GM19395 (cell line): ENCODE measurements at regions not wholly inside any gene's neighbourhood (a gene's known extent, or its start where the extent isn't known, plus 50 kb on each side); places are given as distances from the start of the nearest gene placed in this dataset.
"Not testable (repeated sequence)": the region's sequence is repeated elsewhere in the genome, so short reads cannot be mapped to it uniquely, and the experiment has no call there.

Experiments
- ATAC-seq: cut with Tn5 transposase; IDR thresholded peaks from one replicate; pipeline ENCODE4 v1.9.1; 2021; ENCODE audit warnings: mild to moderate bottlenecking, moderate library complexity; ENCODE audit not compliant: unreplicated experiment

DNA sequence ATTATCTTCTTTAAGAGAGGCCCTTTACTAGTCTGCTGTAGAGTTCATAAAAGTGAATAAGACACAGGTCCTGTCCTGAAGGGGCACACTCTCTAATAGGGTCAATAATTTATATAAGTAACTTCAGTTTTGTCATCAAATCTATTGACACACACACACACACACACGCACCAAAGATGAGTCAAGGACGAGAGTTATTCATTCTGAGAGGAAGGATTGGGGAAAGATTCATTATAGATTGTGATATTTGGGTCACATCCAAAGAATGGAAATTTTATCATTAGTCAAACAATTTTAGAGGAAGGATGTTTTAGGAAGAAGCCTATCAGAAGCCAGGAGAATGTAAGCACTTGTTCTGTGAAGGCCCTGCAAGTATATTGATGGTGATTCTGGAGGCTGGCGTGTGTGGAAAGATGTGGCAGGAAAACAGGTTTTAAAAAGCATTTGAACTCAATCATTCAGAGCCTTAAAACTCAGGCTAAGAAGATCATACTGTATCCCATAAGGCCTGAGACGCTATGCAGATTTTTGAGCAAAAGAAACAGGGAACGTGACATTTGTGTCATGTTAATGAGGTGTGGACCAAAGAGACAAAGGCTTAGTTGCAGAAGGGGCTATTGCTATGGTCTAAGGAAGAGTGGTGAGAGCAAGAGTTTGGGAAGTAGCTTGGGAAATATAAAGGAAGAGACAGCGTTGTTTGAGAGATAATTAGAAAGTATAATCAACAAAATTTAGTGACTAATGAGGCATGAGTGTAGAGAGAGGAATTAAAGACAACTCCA, 161.4 kb upstream of the PREP start:
- ATAC-seq, result no peak

DNA sequence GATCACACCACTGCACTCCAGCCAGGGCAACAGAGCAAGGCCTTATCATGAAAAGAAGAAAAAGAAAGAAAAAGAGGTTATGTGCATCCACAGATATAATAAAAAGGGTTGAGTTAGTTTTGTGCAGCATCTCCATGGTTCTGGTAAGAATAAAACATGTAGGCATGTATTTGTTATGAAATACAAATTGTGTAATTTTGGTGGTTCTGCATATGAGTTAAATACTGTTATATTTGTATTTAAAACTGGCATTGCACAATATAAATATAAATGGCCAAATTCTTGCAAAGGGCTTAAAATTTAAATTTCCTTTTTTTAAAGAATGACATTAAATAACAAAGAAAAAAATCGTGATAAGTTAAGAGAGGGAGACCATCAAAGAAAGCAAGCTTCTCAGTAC, 159.1 kb upstream of the PREP start:
- ATAC-seq, result no peak

DNA sequence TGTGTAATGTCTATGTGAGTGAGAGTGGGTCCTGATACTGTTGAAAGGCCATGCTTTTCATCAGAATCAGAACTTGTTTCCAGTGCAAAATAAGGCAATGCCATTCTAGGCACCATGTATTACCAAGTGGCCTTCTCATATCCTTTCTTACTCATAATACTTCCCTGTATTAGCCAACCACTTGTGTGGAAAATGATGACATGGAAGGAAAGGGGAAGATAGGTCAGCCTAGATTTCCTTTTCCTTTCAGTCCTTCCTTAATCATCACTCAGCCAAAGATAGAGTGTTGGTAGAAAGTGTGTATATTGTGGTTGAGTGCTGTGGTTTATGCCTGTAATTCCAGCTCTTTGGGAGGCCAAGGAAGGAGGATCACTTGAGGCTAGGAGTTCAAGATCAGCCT, 158.6 kb upstream of the PREP start:
- ATAC-seq, result no peak

DNA sequence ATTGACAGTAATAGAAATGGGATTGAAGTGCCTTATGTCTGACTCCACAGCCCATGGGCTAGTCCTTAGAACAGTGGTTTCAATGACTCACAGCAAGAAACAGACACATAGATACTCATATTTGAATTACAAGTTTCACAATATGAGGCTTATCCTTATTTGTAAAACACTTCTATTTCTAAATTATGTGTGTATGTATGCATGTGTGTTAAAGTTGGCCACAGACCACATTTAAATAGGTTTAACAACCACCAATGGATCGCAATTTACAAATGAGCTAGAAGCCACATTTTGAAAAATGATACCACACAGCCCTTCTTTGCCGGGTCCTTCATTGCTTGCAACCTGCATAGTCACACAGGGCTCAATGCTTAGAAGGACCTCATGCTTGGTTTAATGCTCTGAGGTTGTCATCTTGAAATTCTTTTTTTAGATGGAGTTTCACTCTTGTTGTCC, 157.8 kb upstream of the PREP start:
- peak; percentile 96 for ATAC-seq

GRCh38 chr6:105557291-105557690, 154.4 kb upstream of the PREP start:
- no peak for ATAC-seq

GRCh38 chr6:105553171-105553570, 150.3 kb upstream of the PREP start:
- no peak for ATAC-seq

DNA sequence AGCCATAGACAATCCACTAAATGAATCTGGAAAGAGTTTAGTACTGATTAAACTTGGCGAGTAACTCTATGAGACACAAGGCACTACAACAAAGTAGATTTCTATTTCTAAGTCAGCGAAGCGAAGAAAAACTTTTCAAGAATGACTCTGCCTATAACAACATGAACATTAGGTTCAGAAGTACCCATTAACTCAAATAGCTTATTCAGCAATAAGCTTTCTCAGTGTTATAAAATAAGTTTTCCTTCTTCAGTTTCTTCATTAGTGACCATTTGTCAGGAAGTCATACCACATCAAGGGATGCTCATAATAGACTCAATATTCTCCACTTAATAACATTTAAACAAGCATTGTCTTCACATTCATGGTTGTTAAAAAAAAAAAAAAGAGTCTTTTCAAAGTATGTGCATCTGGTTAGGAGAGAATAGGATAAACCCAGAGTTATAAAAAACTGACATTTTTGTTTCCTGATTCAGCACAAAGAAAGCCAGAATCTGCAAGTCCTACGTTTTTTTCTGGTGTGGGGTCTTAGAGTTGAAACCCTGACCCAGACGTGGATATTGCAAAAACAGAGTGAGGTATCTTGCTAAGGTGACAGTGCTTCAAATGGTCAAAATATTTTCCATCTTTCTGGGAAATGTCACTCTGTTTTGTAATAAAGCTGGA, 148.2 kb upstream of the PREP start:
- no peak for ATAC-seq

DNA sequence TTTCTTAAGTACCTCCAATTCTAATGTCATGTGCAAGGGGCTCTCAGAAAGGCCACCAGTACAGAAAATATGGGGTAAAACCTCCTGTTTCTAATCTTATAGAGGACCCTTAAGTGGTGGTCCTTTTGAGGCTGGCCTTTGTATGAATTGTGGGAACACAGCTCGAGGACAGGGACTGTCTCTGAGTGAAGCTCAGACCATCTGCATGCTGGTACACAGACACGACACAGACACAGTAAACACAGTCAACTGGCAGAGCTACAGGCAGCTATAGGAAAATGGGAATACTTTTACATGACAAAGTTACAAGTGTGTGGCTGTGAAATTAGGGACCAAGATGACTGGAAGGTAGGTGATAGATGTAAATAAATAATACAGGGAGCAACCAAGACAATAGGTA, 143.9 kb upstream of the PREP start:
- no peak for ATAC-seq

- ATAC-seq, result no peak
Measured at GRCh38 chr6:105545947-105546731, 143.3 kb upstream of the PREP start.

DNA sequence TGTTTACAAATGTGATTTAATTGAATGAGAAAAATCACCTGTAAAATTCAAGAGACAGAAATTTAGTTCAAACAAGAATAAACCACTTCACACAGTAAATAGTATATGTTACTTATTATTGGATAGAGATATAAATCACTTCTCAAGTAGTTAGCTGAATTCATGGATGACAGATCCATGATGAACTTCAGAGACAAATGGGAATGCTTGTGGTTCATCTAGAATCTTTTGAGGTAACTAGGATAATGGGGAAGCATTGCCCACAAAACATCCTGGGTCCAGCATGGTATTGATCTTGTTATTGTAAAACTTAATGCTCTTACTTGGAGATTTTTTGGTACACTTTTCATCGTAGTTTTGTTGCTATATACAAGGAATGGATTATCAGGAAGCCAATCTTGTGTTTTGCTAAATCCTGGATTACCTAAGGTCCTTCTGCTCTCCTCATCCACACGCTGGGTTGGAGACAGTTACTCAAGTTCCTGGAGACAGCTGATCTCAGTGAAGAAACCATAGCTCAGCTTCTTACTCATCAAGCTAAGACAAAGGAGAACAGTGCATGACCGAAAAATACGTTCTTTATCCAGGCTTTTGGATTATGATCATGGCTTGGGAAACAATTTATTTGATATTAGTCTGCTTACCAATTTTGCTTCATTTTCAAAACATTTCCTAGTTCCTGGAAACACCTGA, 142.5 kb upstream of the PREP start:
- no peak for ATAC-seq

GRCh38 chr6:105539911-105540310, 137.0 kb upstream of the PREP start:
- ATAC-seq, result no peak

GRCh38 chr6:105537981-105538578, 135.2 kb upstream of the PREP start:
- no peak for ATAC-seq

DNA sequence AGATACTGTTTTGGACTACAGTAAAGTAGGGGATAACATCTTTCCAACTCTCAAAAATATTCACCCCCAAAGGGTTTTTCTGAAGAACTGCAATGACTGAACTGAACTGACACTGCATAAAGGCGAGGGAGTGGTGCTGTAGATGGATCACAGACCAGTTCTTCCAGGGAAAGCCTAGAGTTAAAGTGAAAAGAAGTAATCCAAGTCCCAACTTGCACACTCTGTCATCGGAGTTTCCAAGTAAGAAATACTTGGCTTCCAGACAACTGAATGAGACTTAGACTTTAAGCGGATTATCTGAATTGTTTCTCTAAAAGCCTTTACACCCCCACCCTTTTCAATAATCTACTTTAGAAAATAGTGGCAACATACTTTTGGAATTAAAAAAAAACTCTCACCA, 134.1 kb upstream of the PREP start:
- ATAC-seq, result no peak

GRCh38 chr6:105533301-105533700, 130.4 kb upstream of the PREP start:
- no peak for ATAC-seq

DNA sequence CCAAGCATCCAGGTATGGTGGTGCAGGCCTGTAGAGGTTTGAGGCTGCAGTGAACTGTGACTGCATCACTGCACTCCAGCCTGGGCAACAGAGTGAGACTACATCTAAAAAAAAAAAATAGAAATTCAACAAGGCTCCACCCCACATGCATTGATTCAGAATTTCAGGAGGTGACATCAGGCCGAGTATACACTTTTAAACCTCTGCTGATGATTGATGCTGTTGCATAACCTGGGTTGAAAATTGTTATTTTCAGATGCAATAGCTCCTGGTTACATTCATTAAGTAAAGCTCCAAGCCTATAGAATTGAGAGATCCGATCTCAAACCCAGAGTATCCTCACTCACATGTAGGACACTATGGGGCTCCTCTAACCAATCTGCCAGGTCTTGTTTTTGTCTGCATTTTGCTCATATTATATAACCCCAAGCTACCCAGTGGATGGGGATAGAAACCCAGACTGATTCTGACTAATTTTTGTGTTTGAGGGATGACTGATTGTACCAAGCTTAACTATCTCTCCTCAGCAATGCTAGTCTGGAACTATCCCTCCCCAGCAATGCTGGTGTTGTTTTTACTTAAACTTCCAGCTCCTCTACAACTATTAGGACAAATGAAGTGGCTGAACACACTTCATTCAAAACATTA, 123.5 kb upstream of the PREP start:
- no peak for ATAC-seq

DNA sequence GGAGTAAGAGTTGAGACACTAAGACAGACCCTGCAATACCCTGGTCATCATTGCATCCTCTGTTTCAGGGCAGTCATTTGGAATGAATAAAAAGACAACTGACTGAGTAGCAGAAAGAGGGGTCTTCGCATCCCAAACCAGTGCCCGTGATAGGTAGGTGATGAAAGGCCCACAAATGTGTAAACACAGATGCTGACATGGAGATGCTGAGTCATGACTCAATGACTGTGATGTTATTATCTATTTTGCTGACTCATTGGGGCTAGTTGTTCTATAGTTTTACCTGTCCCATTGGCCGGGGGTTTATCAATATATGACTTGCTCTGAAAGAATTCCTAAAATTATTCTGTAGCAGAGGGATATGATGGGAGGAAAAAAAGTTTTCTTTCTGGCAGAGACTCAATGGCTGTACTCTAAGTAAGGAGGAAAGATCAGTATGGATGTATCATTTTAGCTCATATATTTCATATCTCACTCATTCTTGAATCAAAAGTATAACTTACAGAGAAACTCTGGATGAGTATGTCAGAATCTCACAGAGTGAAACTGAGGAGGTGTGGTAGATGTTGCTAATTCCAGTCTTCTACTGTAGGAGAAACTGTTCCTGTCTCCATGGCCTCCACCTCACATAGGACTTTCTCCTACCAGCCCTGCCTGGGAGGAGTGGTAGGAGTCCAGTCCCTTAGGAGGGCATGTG, 119.9 kb upstream of the PREP start:
- ATAC-seq, result no peak

DNA sequence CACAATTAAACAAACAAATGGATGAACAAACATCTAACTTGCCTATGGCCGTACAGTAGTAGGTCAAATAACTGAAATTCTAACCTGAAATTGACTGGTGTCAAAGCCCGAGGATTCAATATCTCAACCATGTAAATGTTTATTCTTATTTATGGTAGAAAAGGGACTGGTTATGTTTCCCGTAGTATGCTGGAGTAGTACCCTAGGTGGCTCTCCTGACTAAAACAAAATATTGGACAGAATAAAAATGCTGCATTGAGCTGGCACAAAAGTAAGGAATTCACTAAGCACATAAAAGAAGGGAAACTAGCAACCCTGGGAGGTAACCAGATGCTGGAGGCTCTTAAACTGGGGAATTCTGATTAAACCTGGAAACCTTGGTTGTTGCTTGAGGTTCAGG, 117.1 kb upstream of the PREP start:
- no peak for ATAC-seq

GRCh38 chr6:105518993-105519392, 116.1 kb upstream of the PREP start:
- not testable (repeated sequence) for ATAC-seq

DNA sequence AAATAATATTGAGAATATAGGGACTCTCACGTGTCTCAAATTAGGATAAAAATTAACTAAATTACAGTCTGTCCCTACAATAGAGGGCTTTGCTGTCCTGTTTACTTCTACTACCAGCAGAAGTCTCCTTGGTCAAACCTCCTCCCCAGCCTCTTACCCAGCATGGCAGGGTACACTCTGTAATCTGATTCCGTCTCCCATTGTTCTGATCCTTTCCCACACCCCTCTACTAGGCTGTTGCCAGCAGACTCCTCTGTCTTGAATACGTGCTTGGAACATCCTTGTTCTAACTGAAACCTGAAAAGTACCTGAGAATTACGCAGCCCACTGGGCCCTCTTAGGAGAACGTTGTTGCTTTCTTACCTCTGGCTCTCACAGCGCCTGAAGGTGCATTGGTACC, 112.2 kb upstream of the PREP start:
- ATAC-seq, result no peak

DNA sequence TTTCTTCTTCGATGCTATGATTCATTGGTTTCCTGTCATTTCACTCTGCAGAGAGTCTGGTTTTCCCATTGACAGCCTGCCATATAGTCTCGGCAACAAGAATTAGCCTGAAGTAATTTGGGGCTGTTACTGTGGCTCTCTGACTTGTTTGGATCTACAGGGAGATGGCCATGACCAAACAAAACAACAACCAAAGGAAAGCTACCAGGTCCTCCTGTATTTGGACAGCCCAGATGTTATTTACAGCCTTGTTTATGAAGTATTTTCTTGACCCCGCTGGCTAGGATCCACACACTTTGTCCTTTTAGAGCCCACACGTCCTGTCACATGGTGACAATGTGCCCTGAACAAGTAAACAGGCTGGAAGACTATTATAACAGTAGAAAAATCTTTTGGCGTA, 111.4 kb upstream of the PREP start:
- ATAC-seq, result no peak
